Thoracic aorta (tissue), 2 donors: ENCODE measurements at regions not wholly inside any gene's neighbourhood (a gene's known extent, or its start where the extent isn't known, plus 50 kb on each side); places are given as distances from the start of the nearest gene placed in this dataset.

Experiments used
- ATAC-seq: fragments of 150-250 bp; one replicate; pipeline ENCODE4 v1.8.0; 2017; ENCODE audit warnings: low read depth; ENCODE audit not compliant: insufficient number of reproducible peaks, low FRiP score
- DNase-seq: peaks from one replicate; pipeline ENCODE4 v3.0.0-alpha.2; 2020; ENCODE audit warnings: low spot score
- H3K27ac ChIP-seq, 2 donors: fragments of 200-600 bp; sonication (generic); 1 replicate in 1 of 2; 2 replicates in 1 of 2; pipeline ENCODE4 v1.5.1; 2016; ENCODE audit warnings: mild to moderate bottlenecking in 2 of 2, moderate library complexity in 2 of 2
- H3K27me3 ChIP-seq: fragments of 200-600 bp; sonication (generic); replicated peaks from 2 replicates; pipeline ENCODE4 v1.6.0; 2016; ENCODE audit warnings: mild to moderate bottlenecking; ENCODE audit not compliant: insufficient read depth
- H3K36me3 ChIP-seq: fragments of 200-600 bp; sonication (generic); one replicate; pipeline ENCODE4 v1.5.1; 2016
- H3K4me1 ChIP-seq, 2 donors: fragments of 200-600 bp; sonication (generic); 1 replicate in 1 of 2; 2 replicates in 1 of 2; pipeline versions ENCODE4 v1.5.1 to v1.6.0; 2016; ENCODE audit warnings: low read depth in 2 of 2, mild to moderate bottlenecking in 1 of 2; ENCODE audit not compliant: control insufficient read depth in 1 of 2
- H3K4me3 ChIP-seq: fragments of 200-600 bp; sonication (generic); 2 replicates; pipeline ENCODE4 v1.5.1; 2016; ENCODE audit warnings: mild to moderate bottlenecking
- H3K9me3 ChIP-seq: fragments of 200-600 bp; sonication (generic); 2 replicates; pipeline ENCODE4 v1.5.1; 2016
- TF ChIP-seq, protein P1 (sequence below): fragments of 200-600 bp; sonication (generic); IDR thresholded peaks from one replicate; pipeline ENCODE4 v1.5.1; 2019; ENCODE audit warnings: antibody characterized with exemption

DNA sequence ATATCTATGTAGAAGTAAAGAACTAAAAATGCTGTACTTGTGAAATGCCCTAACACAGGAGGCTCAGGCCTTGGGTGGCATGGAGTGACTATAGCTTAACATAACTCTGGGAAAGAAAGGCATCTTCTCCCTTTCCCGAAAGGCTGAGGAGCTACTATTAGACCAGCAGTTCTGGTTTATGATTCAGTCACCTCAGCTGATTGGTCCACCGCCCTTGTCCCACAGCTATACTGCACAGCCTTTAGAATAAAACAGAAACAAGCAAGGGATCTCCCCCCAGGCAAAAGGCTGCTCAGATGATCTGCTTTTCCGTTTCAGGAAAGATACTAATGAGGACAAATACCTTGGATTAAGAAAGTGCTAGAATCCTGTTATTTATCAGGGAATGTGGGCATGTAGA is 171.3 kb downstream of the SNCA start:
- Histone ChIP-seq H3K27me3 (no peaks in the 10 kb centered on the region), H3K4me1 (no peaks in the 10 kb centered on the region), H3K27ac (no peak overlapping the region), H3K36me3 (no peaks in the 10 kb centered on the region), H3K9me3 (no peaks in the 10 kb centered on the region), H3K4me3 (no peak overlapping the region)
- no peak for ATAC-seq
- DNase-seq: no peak
- TF ChIP-seq, protein P1, sequence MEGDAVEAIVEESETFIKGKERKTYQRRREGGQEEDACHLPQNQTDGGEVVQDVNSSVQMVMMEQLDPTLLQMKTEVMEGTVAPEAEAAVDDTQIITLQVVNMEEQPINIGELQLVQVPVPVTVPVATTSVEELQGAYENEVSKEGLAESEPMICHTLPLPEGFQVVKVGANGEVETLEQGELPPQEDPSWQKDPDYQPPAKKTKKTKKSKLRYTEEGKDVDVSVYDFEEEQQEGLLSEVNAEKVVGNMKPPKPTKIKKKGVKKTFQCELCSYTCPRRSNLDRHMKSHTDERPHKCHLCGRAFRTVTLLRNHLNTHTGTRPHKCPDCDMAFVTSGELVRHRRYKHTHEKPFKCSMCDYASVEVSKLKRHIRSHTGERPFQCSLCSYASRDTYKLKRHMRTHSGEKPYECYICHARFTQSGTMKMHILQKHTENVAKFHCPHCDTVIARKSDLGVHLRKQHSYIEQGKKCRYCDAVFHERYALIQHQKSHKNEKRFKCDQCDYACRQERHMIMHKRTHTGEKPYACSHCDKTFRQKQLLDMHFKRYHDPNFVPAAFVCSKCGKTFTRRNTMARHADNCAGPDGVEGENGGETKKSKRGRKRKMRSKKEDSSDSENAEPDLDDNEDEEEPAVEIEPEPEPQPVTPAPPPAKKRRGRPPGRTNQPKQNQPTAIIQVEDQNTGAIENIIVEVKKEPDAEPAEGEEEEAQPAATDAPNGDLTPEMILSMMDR: no peak

DNA sequence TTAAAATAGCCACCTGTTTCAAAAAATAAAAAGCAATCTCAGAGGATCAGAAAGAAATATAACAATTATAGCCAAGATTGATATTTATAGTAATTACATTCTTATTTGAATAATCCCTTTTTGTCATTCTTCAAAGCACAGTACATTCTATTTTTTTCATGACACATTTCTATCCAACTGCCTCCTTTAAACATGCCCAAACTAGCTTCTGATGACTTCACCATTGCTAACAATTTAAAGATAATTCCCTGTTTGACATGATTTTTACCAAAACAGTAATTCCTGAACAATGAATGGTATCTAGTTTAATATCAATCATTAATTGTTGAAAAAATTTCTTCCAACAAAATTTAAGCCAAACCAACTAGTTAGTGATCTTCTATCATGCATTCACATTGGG is 172.4 kb downstream of the SNCA start:
- TF ChIP-seq, protein P1: no peak
- Histone ChIP-seq H3K9me3 (no peaks in the 10 kb centered on the region), H3K27me3 (no peaks in the 10 kb centered on the region), H3K27ac (no peak overlapping the region), H3K36me3 (no peaks in the 10 kb centered on the region), H3K4me1 (no peaks in the 10 kb centered on the region), H3K4me3 (no peak overlapping the region)
- DNase-seq (no peak), ATAC-seq (no peak)

DNA sequence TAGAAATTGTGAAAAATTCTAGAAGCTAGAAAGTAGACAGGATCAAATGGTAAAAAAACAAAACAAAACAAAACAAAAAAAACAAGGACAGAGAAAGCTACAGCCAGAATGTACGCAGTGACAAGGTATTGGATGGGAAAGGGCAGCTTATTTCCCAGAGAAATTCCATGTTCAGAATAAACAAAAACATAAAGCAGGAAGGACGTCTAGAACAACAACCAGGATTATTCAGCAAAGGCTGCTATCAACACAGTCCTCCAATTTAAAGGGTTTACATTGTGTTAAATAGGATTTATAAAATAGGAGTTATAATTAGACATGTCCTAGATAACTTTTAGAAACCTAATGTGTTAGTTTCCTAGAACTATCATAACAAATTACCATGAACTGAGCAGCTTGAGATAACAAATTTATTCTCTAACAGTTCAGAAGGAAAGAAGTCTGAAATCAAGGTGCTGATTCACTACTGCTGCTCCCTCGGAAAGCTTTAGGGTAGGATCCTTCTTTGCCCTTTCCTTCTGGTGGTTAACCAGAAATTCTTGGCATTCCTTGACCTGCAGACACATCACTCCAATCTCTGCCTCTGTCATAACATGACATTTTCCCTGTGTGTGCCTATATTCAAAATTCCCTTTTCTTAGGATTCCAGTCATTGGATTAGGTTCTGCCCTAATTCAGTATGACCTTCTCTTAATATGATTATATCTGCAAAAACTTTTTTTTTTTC is 175.6 kb downstream of the SNCA start:
- TF ChIP-seq, protein P1: no peak
- Histone ChIP-seq H3K4me3 (no peak overlapping the region), H3K27ac (no peak overlapping the region), H3K9me3 (no peaks in the 10 kb centered on the region), H3K27me3 (no peaks in the 10 kb centered on the region), H3K4me1 (no peaks in the 10 kb centered on the region), H3K36me3 (no peaks in the 10 kb centered on the region)
- ATAC-seq (no peak), DNase-seq (no peak)

DNA sequence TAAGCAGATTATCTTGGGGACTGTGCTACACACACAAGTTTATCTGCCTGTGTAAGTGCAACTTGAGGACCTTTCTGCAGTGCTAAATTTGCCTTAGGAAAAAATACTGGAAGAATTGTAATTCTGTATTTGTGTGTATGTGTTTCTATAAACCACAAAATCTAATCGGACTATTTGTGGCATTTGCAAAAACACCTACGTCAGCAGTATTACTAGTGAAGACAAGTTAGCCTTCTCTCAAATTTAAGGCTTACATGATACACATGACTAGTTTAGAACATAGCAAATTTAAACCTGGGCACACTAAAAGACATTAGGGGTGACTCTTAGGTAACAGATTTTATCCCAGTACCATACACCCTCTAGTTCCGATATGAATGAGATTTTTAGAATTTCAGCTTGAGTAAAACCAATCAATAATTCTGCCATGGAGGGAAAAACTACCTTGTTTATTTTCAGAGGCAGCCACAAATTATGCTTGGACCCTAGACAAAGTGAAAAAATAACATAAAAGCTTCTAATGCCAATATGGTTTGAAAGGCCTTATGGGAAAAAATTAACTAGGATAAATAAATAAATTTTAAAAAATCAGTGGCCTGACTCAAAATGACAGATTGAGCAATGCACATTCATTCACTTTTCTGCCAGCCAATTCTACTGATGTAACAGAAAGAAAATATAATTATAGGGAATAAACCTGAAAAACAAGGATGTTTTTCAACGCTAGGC is 176.4 kb downstream of the SNCA start:
- Histone ChIP-seq H3K27me3 (no peaks in the 10 kb centered on the region), H3K9me3 (no peaks in the 10 kb centered on the region), H3K4me1 (no peaks in the 10 kb centered on the region), H3K27ac (no peak overlapping the region), H3K36me3 (no peaks in the 10 kb centered on the region), H3K4me3 (no peak overlapping the region)
- no peak for DNase-seq
- no peak for ATAC-seq
- TF ChIP-seq, protein P1: no peak

DNA sequence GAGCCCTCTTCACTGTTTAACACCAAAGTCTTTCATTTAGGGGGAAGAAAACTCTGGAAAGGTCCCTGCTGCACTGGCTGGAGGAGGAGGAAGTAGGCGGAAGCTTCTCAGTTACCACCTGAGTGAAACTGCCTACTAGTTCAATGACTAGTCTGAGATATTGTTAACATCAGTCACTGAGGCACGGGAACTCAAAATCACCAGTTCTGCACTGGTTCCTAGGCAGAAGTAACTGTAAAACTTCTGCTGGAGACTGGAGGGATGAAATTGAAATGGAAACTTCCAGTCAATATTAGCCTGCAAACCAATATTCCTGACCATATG is 178.3 kb downstream of the SNCA start:
- ATAC-seq: no peak
- H3K27me3 ChIP-seq: no peaks in the 10 kb centered on the region
- TF ChIP-seq, protein P1: no peak
- no peaks in the 10 kb centered on the region for H3K36me3 ChIP-seq
- no peak overlapping the region for H3K4me3 ChIP-seq
- H3K27ac ChIP-seq: no peak overlapping the region
- H3K9me3 ChIP-seq: no peaks in the 10 kb centered on the region
- H3K4me1 ChIP-seq: no peaks in the 10 kb centered on the region
- no peak for DNase-seq
